WTC11 (cell line): ENCODE measurements at regions not wholly inside any gene's neighbourhood (a gene's known extent, or its start where the extent isn't known, plus 50 kb on each side); places are given as distances from the start of the nearest gene placed in this dataset.
A peak's percentile ranks its signal among the peaks of the same experiment; 100 is the strongest.

ENCODE experiments used
- ATAC-seq: fragments of 200-7000 bp; cut with Tn5 transposase; 2 replicates; pipeline ENCODE4 v1.10.0; 2021; ENCODE audit warnings: mild to moderate bottlenecking, moderate library complexity
- CTCF ChIA-PET: fragments of 300-600 bp; sonication (Branson Sonifier 250); formaldehyde crosslinking; loops from one replicate; lab custom pipeline; 2021; ENCODE audit warnings: antibody characterized with exemption; lab: Charles Lee
- POLR2A ChIA-PET: fragments of 350-600 bp; sonication (Branson Sonifier 250); formaldehyde crosslinking; loops from one replicate; lab custom pipeline; 2021; ENCODE audit warnings: antibody characterized with exemption; lab: Charles Lee
- DNase-seq: peaks from one replicate; pipeline ENCODE4 v3.0.0; 2021; ENCODE audit warnings: low spot score
- H3K27ac Mint-ChIP-seq: 2 replicates; pipeline ENCODE4 v1.8.0; 2021; ENCODE audit warnings: mixed read lengths
- H3K27me3 Mint-ChIP-seq: 2 replicates; pipeline ENCODE4 v1.8.0; 2021; ENCODE audit warnings: low read depth, mild to moderate bottlenecking, moderate library complexity, mixed read lengths
- H3K36me3 Mint-ChIP-seq: 2 replicates; pipeline ENCODE4 v1.8.0; 2021; ENCODE audit warnings: mixed read lengths
- H3K4me1 Mint-ChIP-seq: 2 replicates; pipeline ENCODE4 v1.8.0; 2022; ENCODE audit warnings: mixed read lengths
- H3K4me3 Mint-ChIP-seq: 2 replicates; pipeline ENCODE4 v1.8.0; 2021; ENCODE audit warnings: mild to moderate bottlenecking, moderate library complexity, mixed read lengths
- H3K9me3 Mint-ChIP-seq: 2 replicates; pipeline ENCODE4 v1.8.0; 2021; ENCODE audit warnings: mixed read lengths
- CREM ChIP-seq: sonication (generic); formaldehyde crosslinking; IDR thresholded peaks from 2 replicates; pipeline ENCODE4 v1.8.1; 2022; ENCODE audit warnings: mild to moderate bottlenecking, missing genetic modification reagents, moderate library complexity
- ELF4 ChIP-seq: sonication (generic); formaldehyde crosslinking; IDR thresholded peaks from 2 replicates; pipeline ENCODE4 v1.8.1; 2022; ENCODE audit warnings: low read depth, mild to moderate bottlenecking, moderate library complexity, missing genetic modification reagents
- EMX1 ChIP-seq: fragments of 250-450 bp; sonication (Bioruptor Pico); IDR thresholded peaks from 2 replicates; pipeline ENCODE4 v1.8.0; 2021; ENCODE audit warnings: mild to moderate bottlenecking
- ESRRA ChIP-seq: sonication (generic); formaldehyde crosslinking; IDR thresholded peaks from 2 replicates; pipeline ENCODE4 v1.8.1; 2022; ENCODE audit warnings: mild to moderate bottlenecking, missing genetic modification reagents, borderline replicate concordance
- ETV6 ChIP-seq: sonication (generic); formaldehyde crosslinking; IDR thresholded peaks from 2 replicates; pipeline ENCODE4 v1.8.1; 2022; ENCODE audit warnings: mild to moderate bottlenecking, missing genetic modification reagents
- GABPB1 ChIP-seq: sonication (generic); formaldehyde crosslinking; IDR thresholded peaks from 2 replicates; pipeline ENCODE4 v1.8.1; 2023; ENCODE audit warnings: mild to moderate bottlenecking, missing genetic modification reagents
- IRF2 ChIP-seq: sonication (generic); formaldehyde crosslinking; IDR thresholded peaks from 2 replicates; pipeline ENCODE4 v1.8.0; 2022; ENCODE audit warnings: low read depth, missing genetic modification reagents, borderline replicate concordance
- JAZF1 ChIP-seq: fragments of 250-450 bp; sonication (Bioruptor Pico); IDR thresholded peaks from 2 replicates; pipeline ENCODE4 v1.9.0; 2021; ENCODE audit warnings: moderate library complexity, mild to moderate bottlenecking, inconsistent platforms
- MYBL2 ChIP-seq: sonication (generic); formaldehyde crosslinking; IDR thresholded peaks from 2 replicates; pipeline ENCODE4 v1.8.1; 2023; ENCODE audit warnings: mild to moderate bottlenecking, moderate library complexity, missing genetic modification reagents
- OVOL2 ChIP-seq: fragments of 250-450 bp; sonication (Bioruptor Pico); IDR thresholded peaks from 2 replicates; pipeline ENCODE4 v1.9.0; 2021; ENCODE audit warnings: mild to moderate bottlenecking, borderline replicate concordance
- TEAD4 ChIP-seq: sonication (generic); formaldehyde crosslinking; IDR thresholded peaks from 2 replicates; pipeline ENCODE4 v1.8.0; 2022; ENCODE audit warnings: mild to moderate bottlenecking, missing genetic modification reagents
- ZNF219 ChIP-seq: sonication (generic); formaldehyde crosslinking; IDR thresholded peaks from 2 replicates; pipeline ENCODE4 v1.8.0; 2023; ENCODE audit warnings: missing genetic modification reagents, mild to moderate bottlenecking, borderline replicate concordance
- ZNF263 ChIP-seq: sonication (generic); formaldehyde crosslinking; IDR thresholded peaks from 2 replicates; pipeline ENCODE4 v1.8.1; 2022; ENCODE audit warnings: low read depth, mild to moderate bottlenecking, moderate library complexity, missing genetic modification reagents
- TF ChIP-seq, protein P1 (sequence below): sonication (generic); formaldehyde crosslinking; IDR thresholded peaks from 2 replicates; pipeline ENCODE4 v1.8.1; 2022; ENCODE audit warnings: mild to moderate bottlenecking, moderate library complexity, missing genetic modification reagents
- TF ChIP-seq, protein P2 (sequence below): sonication (generic); formaldehyde crosslinking; IDR thresholded peaks from 2 replicates; pipeline ENCODE4 v1.8.1; 2022; ENCODE audit warnings: low read depth, missing genetic modification reagents, borderline replicate concordance
- TF ChIP-seq, protein P3 (sequence below): fragments of 250-450 bp; sonication (Bioruptor Pico); IDR thresholded peaks from 2 replicates; pipeline ENCODE4 v1.8.0; 2021; ENCODE audit warnings: mild to moderate bottlenecking
- TF ChIP-seq, protein P4 (sequence below): sonication (generic); formaldehyde crosslinking; IDR thresholded peaks from 2 replicates; pipeline ENCODE4 v1.8.1; 2023; ENCODE audit warnings: mild to moderate bottlenecking, missing genetic modification reagents
- TF ChIP-seq, protein P5 (sequence below): sonication (generic); formaldehyde crosslinking; IDR thresholded peaks from 2 replicates; pipeline ENCODE4 v1.8.1; 2023; ENCODE audit warnings: mild to moderate bottlenecking, missing genetic modification reagents, borderline replicate concordance
- TF ChIP-seq, protein P6 (sequence below): sonication (generic); formaldehyde crosslinking; IDR thresholded peaks from 2 replicates; pipeline ENCODE4 v1.8.0; 2022; ENCODE audit warnings: mild to moderate bottlenecking, missing genetic modification reagents

DNA sequence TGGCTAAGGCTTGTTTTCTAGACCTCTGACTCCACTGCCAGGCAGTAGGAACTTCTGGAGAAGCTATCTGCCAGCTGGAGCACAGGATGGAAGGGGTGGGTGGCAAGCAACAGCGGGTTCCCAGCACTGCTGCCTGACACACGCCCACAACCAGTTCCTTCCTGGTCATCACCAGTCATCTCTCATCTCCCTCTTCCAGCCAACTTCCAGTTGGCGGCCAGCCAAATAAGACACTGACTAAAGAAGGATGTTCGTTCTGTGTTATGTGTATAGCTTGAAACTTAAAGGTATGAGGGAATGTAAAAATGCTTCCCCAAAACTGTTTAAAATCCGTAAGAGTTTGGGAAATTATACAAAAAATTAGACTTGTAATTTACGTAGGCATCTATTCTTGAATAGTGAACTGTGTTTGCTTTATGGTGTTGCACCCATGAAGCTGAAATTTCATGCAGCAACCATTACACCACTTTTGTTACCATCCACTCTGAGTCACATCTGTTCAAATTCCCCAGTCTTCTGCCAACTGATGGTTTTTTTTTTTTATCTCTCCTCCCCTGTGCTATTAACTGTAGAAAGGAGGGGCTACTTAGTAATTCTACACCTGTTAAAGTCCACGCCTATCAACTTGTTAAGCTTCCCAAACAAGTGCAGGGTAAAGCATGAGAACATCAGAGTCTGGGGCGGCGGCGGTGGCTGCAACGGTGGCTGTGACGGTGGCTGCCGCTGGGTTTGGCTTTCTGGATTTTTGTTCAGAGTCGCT lies 86.2 kb upstream of the FRY start (continued):
- TF ChIP-seq, protein P1, sequence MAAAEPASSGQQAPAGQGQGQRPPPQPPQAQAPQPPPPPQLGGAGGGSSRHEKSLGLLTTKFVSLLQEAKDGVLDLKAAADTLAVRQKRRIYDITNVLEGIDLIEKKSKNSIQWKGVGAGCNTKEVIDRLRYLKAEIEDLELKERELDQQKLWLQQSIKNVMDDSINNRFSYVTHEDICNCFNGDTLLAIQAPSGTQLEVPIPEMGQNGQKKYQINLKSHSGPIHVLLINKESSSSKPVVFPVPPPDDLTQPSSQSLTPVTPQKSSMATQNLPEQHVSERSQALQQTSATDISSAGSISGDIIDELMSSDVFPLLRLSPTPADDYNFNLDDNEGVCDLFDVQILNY (CRISPR knock-in tag): no peak

DNA sequence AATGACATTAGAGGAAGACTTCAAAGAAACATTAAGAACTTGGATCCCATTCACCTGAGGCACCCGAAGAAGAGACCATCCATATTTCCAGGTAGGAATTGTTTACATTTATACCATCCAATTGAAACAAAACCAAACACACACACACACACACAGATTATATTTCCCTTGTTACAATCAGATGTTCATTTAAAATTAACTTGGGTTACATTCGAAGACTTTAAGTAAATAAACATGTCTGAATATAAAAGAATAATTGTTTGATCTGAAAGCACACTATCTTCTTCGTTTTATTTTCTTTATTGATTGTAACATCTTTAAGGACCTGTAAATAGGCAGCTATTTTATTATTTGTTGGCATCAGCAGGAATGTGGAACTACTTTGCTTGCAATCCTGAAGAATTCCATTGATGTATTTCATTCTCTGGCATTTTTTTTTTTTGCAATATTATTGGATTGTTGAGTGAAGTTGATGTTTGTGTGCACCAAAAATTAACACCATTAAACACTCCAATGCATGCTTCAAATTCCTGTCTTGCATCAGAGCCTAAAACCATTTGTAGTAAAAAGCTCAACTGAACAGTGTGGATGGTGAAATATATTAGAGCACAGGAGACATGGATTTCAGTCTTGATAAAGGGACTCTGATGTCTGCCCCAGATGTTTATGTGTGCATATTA lies 85.3 kb upstream of the FRY start:
- Mint-ChIP-seq H3K27me3 (no peaks in the 10 kb centered on the region), H3K4me3 (peak overlapping the region; percentile 35), H3K27ac (peak overlapping the region; percentile 6; the same call in 1 of the 2 replicates), H3K9me3 (no peaks in the 10 kb centered on the region), H3K4me1 (peaks cover 23% of the 10 kb centered on the region), H3K36me3 (no peaks in the 10 kb centered on the region)
- ATAC-seq (no peak), DNase-seq (no peak)
- TF ChIP-seq TEAD4: no peak
- TF ChIP-seq, protein P2, sequence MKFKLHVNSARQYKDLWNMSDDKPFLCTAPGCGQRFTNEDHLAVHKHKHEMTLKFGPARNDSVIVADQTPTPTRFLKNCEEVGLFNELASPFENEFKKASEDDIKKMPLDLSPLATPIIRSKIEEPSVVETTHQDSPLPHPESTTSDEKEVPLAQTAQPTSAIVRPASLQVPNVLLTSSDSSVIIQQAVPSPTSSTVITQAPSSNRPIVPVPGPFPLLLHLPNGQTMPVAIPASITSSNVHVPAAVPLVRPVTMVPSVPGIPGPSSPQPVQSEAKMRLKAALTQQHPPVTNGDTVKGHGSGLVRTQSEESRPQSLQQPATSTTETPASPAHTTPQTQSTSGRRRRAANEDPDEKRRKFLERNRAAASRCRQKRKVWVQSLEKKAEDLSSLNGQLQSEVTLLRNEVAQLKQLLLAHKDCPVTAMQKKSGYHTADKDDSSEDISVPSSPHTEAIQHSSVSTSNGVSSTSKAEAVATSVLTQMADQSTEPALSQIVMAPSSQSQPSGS (CRISPR knock-in tag): no peak
- TF ChIP-seq JAZF1 (CRISPR knock-in tag): no peak
- TF ChIP-seq ZNF263 (CRISPR knock-in tag): no peak
- no peak for TF ChIP-seq ZNF219
- TF ChIP-seq ELF4 (CRISPR knock-in tag): no peak
- no peak for TF ChIP-seq EMX1
- TF ChIP-seq MYBL2 (CRISPR knock-in tag): no peak
- ChIA-PET POLR2A (no interaction called here), CTCF (interaction anchor here (1.2 to 2.7 kb wide), 3 partner anchors 21 to 218 kb away, joined by 4 to 9 read pairs (median 4); no protein-coding TSS in a partner anchor)

DNA sequence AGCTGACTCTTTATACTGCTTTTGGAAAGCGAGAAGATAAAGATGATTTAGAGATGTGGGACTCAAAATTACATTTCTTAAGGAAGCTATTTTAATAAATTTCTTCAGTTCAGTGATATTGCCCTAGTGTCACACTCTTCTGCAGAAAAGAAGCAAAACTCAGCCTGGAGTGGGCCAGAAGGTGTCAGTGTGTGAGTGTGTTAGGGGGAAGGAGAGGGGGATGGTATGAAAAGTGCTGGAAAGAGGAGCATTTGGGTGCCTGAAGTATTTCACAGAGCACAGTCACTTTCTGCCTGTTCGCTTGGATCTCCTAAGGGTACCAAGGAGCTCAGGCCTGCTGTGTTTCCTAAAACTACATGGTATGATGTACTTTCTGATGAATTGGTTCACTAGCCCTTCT lies 84.5 kb upstream of the FRY start:
- CTCF ChIA-PET: interaction anchor here (1.0 to 2.7 kb wide), 3 partner anchors 37 to 217 kb away, joined by 4 to 9 read pairs (median 4); no protein-coding TSS in a partner anchor
- H3K27me3 Mint-ChIP-seq: no peaks in the 10 kb centered on the region
- H3K4me3 Mint-ChIP-seq: no peak overlapping the region
- no peak for TF ChIP-seq GABPB1
- TF ChIP-seq CREM (CRISPR knock-in tag): no peak
- TF ChIP-seq, protein P3, sequence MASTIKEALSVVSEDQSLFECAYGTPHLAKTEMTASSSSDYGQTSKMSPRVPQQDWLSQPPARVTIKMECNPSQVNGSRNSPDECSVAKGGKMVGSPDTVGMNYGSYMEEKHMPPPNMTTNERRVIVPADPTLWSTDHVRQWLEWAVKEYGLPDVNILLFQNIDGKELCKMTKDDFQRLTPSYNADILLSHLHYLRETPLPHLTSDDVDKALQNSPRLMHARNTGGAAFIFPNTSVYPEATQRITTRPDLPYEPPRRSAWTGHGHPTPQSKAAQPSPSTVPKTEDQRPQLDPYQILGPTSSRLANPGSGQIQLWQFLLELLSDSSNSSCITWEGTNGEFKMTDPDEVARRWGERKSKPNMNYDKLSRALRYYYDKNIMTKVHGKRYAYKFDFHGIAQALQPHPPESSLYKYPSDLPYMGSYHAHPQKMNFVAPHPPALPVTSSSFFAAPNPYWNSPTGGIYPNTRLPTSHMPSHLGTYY: no peak
- TF ChIP-seq OVOL2: no peak
- TF ChIP-seq, protein P4, sequence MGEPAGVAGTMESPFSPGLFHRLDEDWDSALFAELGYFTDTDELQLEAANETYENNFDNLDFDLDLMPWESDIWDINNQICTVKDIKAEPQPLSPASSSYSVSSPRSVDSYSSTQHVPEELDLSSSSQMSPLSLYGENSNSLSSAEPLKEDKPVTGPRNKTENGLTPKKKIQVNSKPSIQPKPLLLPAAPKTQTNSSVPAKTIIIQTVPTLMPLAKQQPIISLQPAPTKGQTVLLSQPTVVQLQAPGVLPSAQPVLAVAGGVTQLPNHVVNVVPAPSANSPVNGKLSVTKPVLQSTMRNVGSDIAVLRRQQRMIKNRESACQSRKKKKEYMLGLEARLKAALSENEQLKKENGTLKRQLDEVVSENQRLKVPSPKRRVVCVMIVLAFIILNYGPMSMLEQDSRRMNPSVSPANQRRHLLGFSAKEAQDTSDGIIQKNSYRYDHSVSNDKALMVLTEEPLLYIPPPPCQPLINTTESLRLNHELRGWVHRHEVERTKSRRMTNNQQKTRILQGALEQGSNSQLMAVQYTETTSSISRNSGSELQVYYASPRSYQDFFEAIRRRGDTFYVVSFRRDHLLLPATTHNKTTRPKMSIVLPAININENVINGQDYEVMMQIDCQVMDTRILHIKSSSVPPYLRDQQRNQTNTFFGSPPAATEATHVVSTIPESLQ: no peak
- TF ChIP-seq, protein P1 (CRISPR knock-in tag): no peak
- TF ChIP-seq, protein P5, sequence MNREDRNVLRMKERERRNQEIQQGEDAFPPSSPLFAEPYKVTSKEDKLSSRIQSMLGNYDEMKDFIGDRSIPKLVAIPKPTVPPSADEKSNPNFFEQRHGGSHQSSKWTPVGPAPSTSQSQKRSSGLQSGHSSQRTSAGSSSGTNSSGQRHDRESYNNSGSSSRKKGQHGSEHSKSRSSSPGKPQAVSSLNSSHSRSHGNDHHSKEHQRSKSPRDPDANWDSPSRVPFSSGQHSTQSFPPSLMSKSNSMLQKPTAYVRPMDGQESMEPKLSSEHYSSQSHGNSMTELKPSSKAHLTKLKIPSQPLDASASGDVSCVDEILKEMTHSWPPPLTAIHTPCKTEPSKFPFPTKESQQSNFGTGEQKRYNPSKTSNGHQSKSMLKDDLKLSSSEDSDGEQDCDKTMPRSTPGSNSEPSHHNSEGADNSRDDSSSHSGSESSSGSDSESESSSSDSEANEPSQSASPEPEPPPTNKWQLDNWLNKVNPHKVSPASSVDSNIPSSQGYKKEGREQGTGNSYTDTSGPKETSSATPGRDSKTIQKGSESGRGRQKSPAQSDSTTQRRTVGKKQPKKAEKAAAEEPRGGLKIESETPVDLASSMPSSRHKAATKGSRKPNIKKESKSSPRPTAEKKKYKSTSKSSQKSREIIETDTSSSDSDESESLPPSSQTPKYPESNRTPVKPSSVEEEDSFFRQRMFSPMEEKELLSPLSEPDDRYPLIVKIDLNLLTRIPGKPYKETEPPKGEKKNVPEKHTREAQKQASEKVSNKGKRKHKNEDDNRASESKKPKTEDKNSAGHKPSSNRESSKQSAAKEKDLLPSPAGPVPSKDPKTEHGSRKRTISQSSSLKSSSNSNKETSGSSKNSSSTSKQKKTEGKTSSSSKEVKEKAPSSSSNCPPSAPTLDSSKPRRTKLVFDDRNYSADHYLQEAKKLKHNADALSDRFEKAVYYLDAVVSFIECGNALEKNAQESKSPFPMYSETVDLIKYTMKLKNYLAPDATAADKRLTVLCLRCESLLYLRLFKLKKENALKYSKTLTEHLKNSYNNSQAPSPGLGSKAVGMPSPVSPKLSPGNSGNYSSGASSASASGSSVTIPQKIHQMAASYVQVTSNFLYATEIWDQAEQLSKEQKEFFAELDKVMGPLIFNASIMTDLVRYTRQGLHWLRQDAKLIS: no peak
- no peak for TF ChIP-seq ETV6 (CRISPR knock-in tag)
- no peak for TF ChIP-seq ESRRA
- TF ChIP-seq, protein P6, sequence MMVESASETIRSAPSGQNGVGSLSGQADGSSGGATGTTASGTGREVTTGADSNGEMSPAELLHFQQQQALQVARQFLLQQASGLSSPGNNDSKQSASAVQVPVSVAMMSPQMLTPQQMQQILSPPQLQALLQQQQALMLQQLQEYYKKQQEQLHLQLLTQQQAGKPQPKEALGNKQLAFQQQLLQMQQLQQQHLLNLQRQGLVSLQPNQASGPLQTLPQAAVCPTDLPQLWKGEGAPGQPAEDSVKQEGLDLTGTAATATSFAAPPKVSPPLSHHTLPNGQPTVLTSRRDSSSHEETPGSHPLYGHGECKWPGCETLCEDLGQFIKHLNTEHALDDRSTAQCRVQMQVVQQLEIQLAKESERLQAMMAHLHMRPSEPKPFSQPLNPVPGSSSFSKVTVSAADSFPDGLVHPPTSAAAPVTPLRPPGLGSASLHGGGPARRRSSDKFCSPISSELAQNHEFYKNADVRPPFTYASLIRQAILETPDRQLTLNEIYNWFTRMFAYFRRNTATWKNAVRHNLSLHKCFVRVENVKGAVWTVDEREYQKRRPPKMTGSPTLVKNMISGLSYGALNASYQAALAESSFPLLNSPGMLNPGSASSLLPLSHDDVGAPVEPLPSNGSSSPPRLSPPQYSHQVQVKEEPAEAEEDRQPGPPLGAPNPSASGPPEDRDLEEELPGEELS (CRISPR knock-in tag): no peak
- no peak for TF ChIP-seq IRF2 (CRISPR knock-in tag)

More for the DNA sequence above, 84.5 kb upstream of the FRY start:
- no peaks in the 10 kb centered on the region for H3K36me3 Mint-ChIP-seq
- peaks cover 23% of the 10 kb centered on the region for H3K4me1 Mint-ChIP-seq
- ATAC-seq (0 out of 2 replicates have a peak, but pooled peaks have one; percentile 25), DNase-seq (no peak)
- 0 out of 2 replicates have a peak overlapping the region, but pooled peaks have one; percentile 14 for H3K27ac Mint-ChIP-seq
- H3K9me3 Mint-ChIP-seq: no peaks in the 10 kb centered on the region
- POLR2A ChIA-PET: no interaction called here
